ENCODE measurements at regions not wholly inside any gene's neighbourhood (a gene's known extent, or its start where the extent isn't known, plus 50 kb on each side); places are given as distances from the start of the nearest gene placed in this dataset.

DNA sequence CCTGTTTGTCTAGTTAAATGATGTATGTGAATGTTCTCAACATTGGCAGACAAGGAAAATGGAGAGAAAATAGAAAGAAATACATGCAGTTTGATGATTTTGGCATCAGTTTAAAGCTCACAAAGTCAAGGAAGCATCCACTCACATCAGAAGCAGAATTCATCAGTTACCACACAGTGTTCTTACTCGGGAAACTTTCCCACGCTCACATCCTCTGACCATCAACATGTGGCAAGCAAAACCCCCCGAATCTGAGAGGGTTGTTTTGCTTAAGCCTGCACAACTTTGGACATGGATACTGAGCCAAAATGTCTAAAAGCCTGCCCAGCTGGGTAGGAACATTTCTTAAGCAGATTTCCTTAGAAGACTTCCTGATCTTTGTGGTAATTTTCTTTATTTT lies 407.6 kb downstream of the ANKRD50 start:
- no peak for DNase-seq (ENCODE audit: low spot score)
- TF ChIP-seq, protein P1, sequence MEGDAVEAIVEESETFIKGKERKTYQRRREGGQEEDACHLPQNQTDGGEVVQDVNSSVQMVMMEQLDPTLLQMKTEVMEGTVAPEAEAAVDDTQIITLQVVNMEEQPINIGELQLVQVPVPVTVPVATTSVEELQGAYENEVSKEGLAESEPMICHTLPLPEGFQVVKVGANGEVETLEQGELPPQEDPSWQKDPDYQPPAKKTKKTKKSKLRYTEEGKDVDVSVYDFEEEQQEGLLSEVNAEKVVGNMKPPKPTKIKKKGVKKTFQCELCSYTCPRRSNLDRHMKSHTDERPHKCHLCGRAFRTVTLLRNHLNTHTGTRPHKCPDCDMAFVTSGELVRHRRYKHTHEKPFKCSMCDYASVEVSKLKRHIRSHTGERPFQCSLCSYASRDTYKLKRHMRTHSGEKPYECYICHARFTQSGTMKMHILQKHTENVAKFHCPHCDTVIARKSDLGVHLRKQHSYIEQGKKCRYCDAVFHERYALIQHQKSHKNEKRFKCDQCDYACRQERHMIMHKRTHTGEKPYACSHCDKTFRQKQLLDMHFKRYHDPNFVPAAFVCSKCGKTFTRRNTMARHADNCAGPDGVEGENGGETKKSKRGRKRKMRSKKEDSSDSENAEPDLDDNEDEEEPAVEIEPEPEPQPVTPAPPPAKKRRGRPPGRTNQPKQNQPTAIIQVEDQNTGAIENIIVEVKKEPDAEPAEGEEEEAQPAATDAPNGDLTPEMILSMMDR (IDR thresholded peaks at IDR 0.05): no peak
- Histone ChIP-seq H3K4me3 (no peak overlapping the region), H3K27ac (peak overlapping the region in 1 of 2 donors; percentile 31)

- TF ChIP-seq, protein P1 (IDR thresholded peaks at IDR 0.05): no peak
- H3K4me3 ChIP-seq: no peak overlapping the region
- no peak overlapping the region for H3K27ac ChIP-seq
- no peak for DNase-seq (ENCODE audit: low spot score)
Observed at GRCh38 chr4:124306352-124306751, 406.2 kb downstream of the ANKRD50 start.

DNA sequence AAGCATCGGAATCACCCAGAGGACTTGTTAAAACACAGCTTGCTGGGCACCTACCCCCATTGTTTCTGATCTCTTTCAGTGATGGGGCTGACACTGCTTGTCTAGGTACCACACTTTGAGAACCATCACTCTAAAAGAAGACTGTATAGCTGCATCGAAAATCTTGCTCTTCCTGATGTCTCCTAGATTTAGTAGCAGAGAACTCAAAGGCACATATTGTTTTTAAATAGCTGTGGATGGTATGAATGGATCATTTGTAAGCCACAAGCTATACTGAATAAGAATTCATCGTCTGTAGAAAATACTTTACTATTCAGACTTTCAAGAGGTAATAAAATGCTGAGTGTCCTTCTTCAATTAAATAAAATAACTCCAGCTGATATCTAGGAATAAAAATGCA lies 405.4 kb downstream of the ANKRD50 start:
- H3K27ac ChIP-seq: no peak overlapping the region
- DNase-seq (ENCODE audit: low spot score): no peak
- TF ChIP-seq, protein P1 (IDR thresholded peaks at IDR 0.05): no peak
- H3K4me3 ChIP-seq: no peak overlapping the region

GRCh38 chr4:124318292-124318691 lies 394.2 kb downstream of the ANKRD50 start:
- TF ChIP-seq, protein P1 (IDR thresholded peaks at IDR 0.05): no peak
- no peak for DNase-seq (ENCODE audit: low spot score)
- Histone ChIP-seq H3K4me3 (no peak overlapping the region), H3K27ac (no peak overlapping the region)

DNA sequence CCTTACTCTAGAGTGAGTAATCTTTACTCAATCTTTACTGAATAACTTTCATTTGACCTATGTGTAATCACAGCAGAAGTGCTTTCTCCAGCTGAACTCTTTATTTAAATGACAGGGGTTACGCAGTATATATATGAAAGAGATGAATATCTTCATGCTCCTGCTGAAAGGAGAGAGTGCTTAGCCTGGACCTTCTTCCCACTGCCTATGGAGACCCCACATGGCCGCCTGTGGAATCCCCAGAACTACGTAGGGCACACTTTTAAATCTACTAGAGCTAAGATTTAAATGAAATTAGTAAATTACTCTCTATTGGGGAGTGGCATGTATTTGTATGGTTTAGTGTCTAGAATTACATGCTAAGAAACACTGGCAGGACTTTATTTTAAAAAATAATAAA lies 391.2 kb downstream of the ANKRD50 start:
- TF ChIP-seq, protein P1 (IDR thresholded peaks at IDR 0.05): no peak
- no peak for DNase-seq (ENCODE audit: low spot score)
- Histone ChIP-seq H3K27ac (no peak overlapping the region), H3K4me3 (no peak overlapping the region)

GRCh38 chr4:124322234-124323065 lies 390.1 kb downstream of the ANKRD50 start:
- Histone ChIP-seq H3K4me3 (no peak overlapping the region), H3K27ac (no peak overlapping the region)
- TF ChIP-seq, protein P1 (IDR thresholded peaks at IDR 0.05): peak; percentile 45
- DNase-seq (ENCODE audit: low spot score): no peak

GRCh38 chr4:124325690-124326089 lies 386.8 kb downstream of the ANKRD50 start:
- TF ChIP-seq, protein P1 (IDR thresholded peaks at IDR 0.05): no peak
- Histone ChIP-seq H3K27ac (no peak overlapping the region), H3K4me3 (no peak overlapping the region)
- no peak for DNase-seq (ENCODE audit: low spot score)

All from coronary artery (tissue), 2 donors.